CD4-positive, alpha-beta memory T cell (primary cell): ENCODE measurements at regions not wholly inside any gene's neighbourhood (a gene's known extent, or its start where the extent isn't known, plus 50 kb on each side); places are given as distances from the start of the nearest gene placed in this dataset.

Experiments
- CTCF ChIA-PET: fragments of 350-600 bp; sonication (Branson Sonifier 250); formaldehyde crosslinking; loops from one replicate; lab custom pipeline; 2021; ENCODE audit warnings: inconsistent platforms; ENCODE audit not compliant: partially characterized antibody; lab: Charles Lee
- POLR2A ChIA-PET: fragments of 350-600 bp; sonication (Branson Sonifier 250); formaldehyde crosslinking; loops from one replicate; lab custom pipeline; 2021; ENCODE audit not compliant: partially characterized antibody; lab: Charles Lee
- DNase-seq, 5 donors: peaks; one replicate each; pipeline versions ENCODE4 v3.0.0 to v3.0.0-alpha.2; 2020 to 2022; ENCODE audit warnings: mixed read lengths in 1 of 5
- H3K27ac ChIP-seq: one replicate; pipeline ENCODE4 v1.7.0; 2013; ENCODE audit warnings: low read depth, low read length
- H3K27me3 ChIP-seq: 2 replicates; pipeline ENCODE4 v1.7.0; 2013; ENCODE audit warnings: mild to moderate bottlenecking, low read length, moderate library complexity; ENCODE audit not compliant: insufficient read depth
- H3K36me3 ChIP-seq: 2 replicates; pipeline ENCODE4 v1.7.0; 2013; ENCODE audit warnings: mild to moderate bottlenecking, low read length, moderate library complexity; ENCODE audit not compliant: insufficient read depth
- H3K4me1 ChIP-seq: 2 replicates; pipeline ENCODE4 v1.7.0; 2013; ENCODE audit warnings: mild to moderate bottlenecking, low read length, moderate library complexity; ENCODE audit not compliant: insufficient read depth
- H3K4me3 ChIP-seq, 2 donors: one replicate each; pipeline ENCODE4 v1.7.0; 2013; ENCODE audit warnings: low read length in 2 of 2, mild to moderate bottlenecking in 1 of 2
- H3K9me3 ChIP-seq, 2 donors: one replicate each; pipeline ENCODE4 v1.7.0; 2013; ENCODE audit warnings: low read length in 2 of 2, control low read depth in 1 of 2; ENCODE audit not compliant: control insufficient read depth in 1 of 2
- H3K27ac Mint-ChIP-seq, 7 donors: one replicate each; pipeline ENCODE4 v1.8.0; 2020 to 2021; ENCODE audit warnings: mixed read lengths in 7 of 7, mild to moderate bottlenecking in 6 of 7, inconsistent platforms in 3 of 7, moderate library complexity in 3 of 7
- H3K27me3 Mint-ChIP-seq, 2 donors: one replicate each; pipeline ENCODE4 v1.8.0; 2020 to 2021; ENCODE audit warnings: mixed read lengths in 2 of 2
- H3K36me3 Mint-ChIP-seq, 2 donors: one replicate each; pipeline ENCODE4 v1.8.0; 2020 to 2021; ENCODE audit warnings: mixed read lengths in 2 of 2, inconsistent platforms in 1 of 2, mild to moderate bottlenecking in 1 of 2
- H3K4me1 Mint-ChIP-seq, 4 donors: one replicate each; pipeline ENCODE4 v1.8.0; 2020 to 2021; ENCODE audit warnings: mixed read lengths in 4 of 4, mild to moderate bottlenecking in 1 of 4
- H3K4me3 Mint-ChIP-seq, 8 donors: one replicate each; pipeline ENCODE4 v1.8.0; 2020 to 2021; ENCODE audit warnings: mixed read lengths in 8 of 8, mild to moderate bottlenecking in 7 of 8, moderate library complexity in 6 of 8, inconsistent platforms in 3 of 8
- H3K9me3 Mint-ChIP-seq, 8 donors: one replicate each; pipeline ENCODE4 v1.8.0; 2020 to 2021; ENCODE audit warnings: mixed read lengths in 8 of 8, mild to moderate bottlenecking in 5 of 8, inconsistent platforms in 3 of 8, moderate library complexity in 1 of 8
- intact Hi-C: fragments of 100-400 bp; cut with micrococcal nuclease; formaldehyde crosslinking; loops from one replicate; pipeline ENCODE4 v1.15.1; 2023

GRCh38 chr12:118750666-118751065 is 230.7 kb upstream of the SRRM4 start:
- no peaks in the 10 kb centered on the region for H3K9me3 ChIP-seq
- Mint-ChIP-seq H3K27me3 (no peaks in the 10 kb centered on the region), H3K36me3 (no peaks in the 10 kb centered on the region), H3K9me3 (peaks cover 6 to 24% (median 11%) of the 10 kb centered on the region in 8 donors), H3K4me1 (no peaks in the 10 kb centered on the region), H3K4me3 (no peak overlapping the region), H3K27ac (no peak overlapping the region)
- no peak for DNase-seq
- no peaks in the 10 kb centered on the region for H3K27me3 ChIP-seq
- no peaks in the 10 kb centered on the region for H3K4me1 ChIP-seq
- POLR2A ChIA-PET, result no interaction called here
- CTCF ChIA-PET, result no interaction called here
- no peak overlapping the region for H3K4me3 ChIP-seq
- H3K27ac ChIP-seq, result no peak overlapping the region
- intact Hi-C loops, result no loop called here
- no peaks in the 10 kb centered on the region for H3K36me3 ChIP-seq

GRCh38 chr12:118751355-118751754 is 230.0 kb upstream of the SRRM4 start:
- intact Hi-C loops, result no loop called here
- Histone ChIP-seq H3K27ac (no peak overlapping the region), H3K36me3 (no peaks in the 10 kb centered on the region), H3K27me3 (no peaks in the 10 kb centered on the region), H3K4me1 (no peaks in the 10 kb centered on the region), H3K4me3 (no peak overlapping the region), H3K9me3 (no peaks in the 10 kb centered on the region)
- peaks cover 7 to 27% (median 14%) of the 10 kb centered on the region in 8 donors for H3K9me3 Mint-ChIP-seq
- H3K36me3 Mint-ChIP-seq, result no peaks in the 10 kb centered on the region
- H3K4me3 Mint-ChIP-seq, result no peak overlapping the region
- no peak overlapping the region for H3K27ac Mint-ChIP-seq
- H3K27me3 Mint-ChIP-seq, result no peaks in the 10 kb centered on the region
- ChIA-PET POLR2A (no interaction called here), CTCF (no interaction called here)
- H3K4me1 Mint-ChIP-seq, result no peaks in the 10 kb centered on the region
- no peak for DNase-seq

DNA sequence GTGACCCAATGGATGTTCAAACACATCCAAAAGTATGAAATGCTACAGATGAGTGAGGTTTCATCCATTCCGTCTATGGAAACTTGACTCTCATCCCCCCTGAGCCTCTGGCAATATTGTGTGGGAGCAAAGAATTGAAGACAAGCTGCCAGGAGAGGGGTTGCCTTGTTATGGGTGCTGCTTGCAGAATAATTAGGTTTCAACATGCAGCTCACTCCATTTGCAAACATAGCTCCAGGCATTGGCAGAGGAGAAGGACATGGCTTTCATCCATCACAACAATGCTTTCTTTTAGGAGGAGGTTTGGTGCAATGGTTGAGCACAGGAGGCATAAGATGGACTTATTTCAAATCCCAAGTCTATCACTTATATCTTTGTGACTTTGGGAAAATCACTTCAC is 220.7 kb upstream of the SRRM4 start:
- Mint-ChIP-seq H3K4me3 (no peak overlapping the region), H3K27me3 (no peaks in the 10 kb centered on the region), H3K9me3 (peaks cover 1 to 12% (median 6%) of the 10 kb centered on the region in 8 donors), H3K27ac (no peak overlapping the region), H3K4me1 (no peaks in the 10 kb centered on the region), H3K36me3 (no peaks in the 10 kb centered on the region)
- DNase-seq, result no peak
- no peaks in the 10 kb centered on the region for H3K36me3 ChIP-seq
- no peak overlapping the region for H3K27ac ChIP-seq
- no peaks in the 10 kb centered on the region for H3K27me3 ChIP-seq
- intact Hi-C loops, result no loop called here
- ChIA-PET POLR2A (no interaction called here), CTCF (no interaction called here)
- H3K4me3 ChIP-seq, result no peak overlapping the region
- no peaks in the 10 kb centered on the region for H3K9me3 ChIP-seq
- H3K4me1 ChIP-seq, result no peaks in the 10 kb centered on the region

DNA sequence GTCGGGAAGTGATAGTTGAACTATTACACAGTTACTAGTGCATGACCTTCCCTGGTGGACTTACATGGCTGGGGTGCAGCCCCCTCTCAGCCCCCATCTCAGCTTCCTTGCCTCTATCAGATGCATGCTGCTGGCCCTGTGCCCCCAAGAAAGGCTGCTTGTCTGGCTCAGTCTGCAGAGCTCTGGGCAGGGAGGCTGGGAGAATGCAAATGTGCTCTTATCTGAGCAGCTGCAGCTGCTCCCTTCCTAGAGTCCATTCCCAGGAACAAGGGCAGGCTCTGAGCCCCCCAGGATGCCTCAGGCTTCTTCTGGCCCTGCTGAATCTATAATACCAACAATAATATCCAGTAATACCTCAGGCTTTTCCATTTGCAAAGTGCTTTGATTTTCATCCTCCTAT is 218.1 kb upstream of the SRRM4 start:
- H3K4me1 ChIP-seq, result no peaks in the 10 kb centered on the region
- Mint-ChIP-seq H3K27ac (no peak overlapping the region), H3K27me3 (no peaks in the 10 kb centered on the region), H3K9me3 (peaks cover 0 to 16% (median 1%) of the 10 kb centered on the region in 8 donors), H3K4me1 (no peaks in the 10 kb centered on the region), H3K4me3 (no peak overlapping the region), H3K36me3 (no peaks in the 10 kb centered on the region)
- H3K27ac ChIP-seq, result no peak overlapping the region
- H3K4me3 ChIP-seq, result no peak overlapping the region
- no peaks in the 10 kb centered on the region for H3K36me3 ChIP-seq
- ChIA-PET CTCF (no interaction called here), POLR2A (no interaction called here)
- no peaks in the 10 kb centered on the region for H3K9me3 ChIP-seq
- intact Hi-C loops, result no loop called here
- no peak for DNase-seq
- no peaks in the 10 kb centered on the region for H3K27me3 ChIP-seq

DNA sequence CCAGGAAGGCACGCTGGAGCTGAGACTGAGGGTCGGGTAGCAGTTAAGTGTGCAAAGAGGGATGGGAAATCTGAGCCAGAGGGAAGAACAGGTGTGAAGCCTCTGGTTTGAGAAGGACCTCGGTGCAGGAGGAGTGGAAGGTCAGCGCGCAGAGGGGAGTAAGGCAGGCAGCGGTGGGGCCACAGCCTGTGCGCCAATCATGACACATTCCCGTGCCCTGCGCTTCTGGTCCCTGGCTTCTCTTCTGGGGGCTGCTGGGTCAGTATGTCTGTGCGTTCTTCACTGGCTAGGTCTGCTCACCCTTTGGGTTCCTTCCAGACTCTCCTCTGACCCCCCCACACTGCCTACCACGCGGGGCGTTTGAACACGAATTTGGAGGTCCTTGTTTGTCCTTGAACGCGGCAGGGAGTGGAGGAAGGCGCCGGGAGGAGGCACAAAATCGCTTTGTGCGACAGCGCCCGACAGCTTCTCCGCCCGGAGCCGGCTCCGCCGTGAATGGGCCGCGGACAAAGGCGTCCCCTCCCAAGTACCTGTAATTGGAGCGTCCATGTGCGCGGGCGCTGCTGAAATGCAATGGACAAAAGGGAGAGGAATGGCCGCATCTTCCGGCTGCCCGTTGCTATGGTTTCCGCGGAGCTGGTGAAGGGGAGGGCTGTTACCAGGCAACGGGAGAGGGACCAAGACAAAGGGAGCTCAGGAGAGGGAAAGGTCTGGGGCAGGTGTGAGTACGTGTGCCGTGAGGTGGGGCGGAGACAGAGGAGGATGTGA is 207.2 kb upstream of the SRRM4 start:
- ChIA-PET CTCF (no interaction called here), POLR2A (no interaction called here)
- Mint-ChIP-seq H3K4me1 (no peaks in the 10 kb centered on the region), H3K36me3 (no peaks in the 10 kb centered on the region), H3K9me3 (peaks cover 0 to 9% (median 2%) of the 10 kb centered on the region in 8 donors), H3K4me3 (no peak overlapping the region), H3K27ac (no peak overlapping the region), H3K27me3 (peaks cover 11% of the 10 kb centered on the region in 2 donors)
- Histone ChIP-seq H3K9me3 (no peaks in the 10 kb centered on the region), H3K27me3 (no peaks in the 10 kb centered on the region), H3K4me3 (no peak overlapping the region), H3K36me3 (no peaks in the 10 kb centered on the region), H3K4me1 (no peaks in the 10 kb centered on the region), H3K27ac (no peak overlapping the region)
- no peak for DNase-seq
- intact Hi-C loops, result no loop called here

DNA sequence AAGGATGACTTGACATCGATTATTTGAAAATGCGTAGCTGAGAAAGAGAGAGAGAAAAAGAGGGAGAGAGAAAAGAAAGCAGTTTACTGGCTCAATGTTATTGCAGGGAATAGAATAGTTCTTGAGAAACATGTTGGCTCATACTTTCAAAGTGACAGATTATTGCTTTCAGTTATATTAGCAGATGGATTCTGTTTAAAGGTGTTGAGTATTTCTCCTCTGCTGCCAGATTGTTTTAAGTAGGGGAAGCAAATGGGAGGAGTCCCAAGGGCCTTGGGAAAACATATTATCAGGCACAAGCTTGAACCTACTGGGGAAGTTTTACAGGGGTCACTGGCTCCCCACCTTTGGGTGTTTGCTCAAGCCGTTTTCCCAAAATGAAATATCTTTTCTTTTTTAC is 203.8 kb upstream of the SRRM4 start:
- Histone ChIP-seq H3K4me1 (no peaks in the 10 kb centered on the region), H3K9me3 (no peaks in the 10 kb centered on the region), H3K27me3 (no peaks in the 10 kb centered on the region), H3K36me3 (no peaks in the 10 kb centered on the region), H3K4me3 (no peak overlapping the region), H3K27ac (no peak overlapping the region)
- Mint-ChIP-seq H3K4me1 (no peaks in the 10 kb centered on the region), H3K36me3 (no peaks in the 10 kb centered on the region), H3K27ac (no peak overlapping the region), H3K27me3 (peaks cover 11% of the 10 kb centered on the region in 2 donors), H3K4me3 (no peak overlapping the region), H3K9me3 (peaks cover 0 to 9% (median under 1%) of the 10 kb centered on the region in 8 donors)
- intact Hi-C loops, result no loop called here
- ChIA-PET CTCF (no interaction called here), POLR2A (no interaction called here)
- DNase-seq, result no peak

DNA sequence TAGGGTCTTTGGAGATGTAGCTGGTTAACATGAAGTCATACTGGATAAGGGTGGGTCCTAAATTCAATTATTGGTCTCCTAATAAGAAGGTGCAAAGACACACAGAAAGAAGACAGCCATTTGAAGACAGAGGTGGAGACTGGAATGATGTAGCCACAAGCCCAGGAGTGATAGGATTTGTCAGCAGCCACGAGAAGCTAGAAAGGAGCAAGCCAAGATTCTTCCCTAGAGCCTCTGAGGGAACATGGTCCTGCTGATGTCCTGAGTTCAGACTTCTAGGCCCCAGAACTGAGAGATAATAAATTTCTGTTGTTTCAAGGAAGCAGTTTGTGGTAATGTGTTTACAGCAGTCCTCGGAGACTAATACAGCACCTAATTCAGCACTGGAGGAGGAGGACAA is 203.3 kb upstream of the SRRM4 start:
- no peaks in the 10 kb centered on the region for H3K27me3 ChIP-seq
- no peak for DNase-seq
- H3K36me3 ChIP-seq, result no peaks in the 10 kb centered on the region
- no peak overlapping the region for H3K4me3 ChIP-seq
- H3K27ac ChIP-seq, result no peak overlapping the region
- no peaks in the 10 kb centered on the region for H3K4me1 ChIP-seq
- H3K27me3 Mint-ChIP-seq, result peaks cover 8 to 11% of the 10 kb centered on the region in 2 donors
- H3K4me1 Mint-ChIP-seq, result no peaks in the 10 kb centered on the region
- peaks cover 0 to 9% (median under 1%) of the 10 kb centered on the region in 8 donors for H3K9me3 Mint-ChIP-seq
- no peak overlapping the region for H3K4me3 Mint-ChIP-seq
- ChIA-PET POLR2A (no interaction called here), CTCF (no interaction called here)
- intact Hi-C loops, result no loop called here
- H3K27ac Mint-ChIP-seq, result no peak overlapping the region
- H3K36me3 Mint-ChIP-seq, result no peaks in the 10 kb centered on the region
- H3K9me3 ChIP-seq, result no peaks in the 10 kb centered on the region
